Limb (tissue), 2 donors: ENCODE measurements at regions not wholly inside any gene's neighbourhood (a gene's known extent, or its start where the extent isn't known, plus 50 kb on each side); places are given as distances from the start of the nearest gene placed in this dataset.
"Not testable (repeated sequence)": the region's sequence is repeated elsewhere in the genome, so short reads cannot be mapped to it uniquely, and the experiment has no call there.

Source experiments
- DNase-seq, 2 donors: peaks; one replicate each; pipeline ENCODE4 v3.0.0-alpha.2; 2016; ENCODE audit errors: extremely low spot score in 2 of 2

GRCh38 chr21:35504277-35504676, 455.2 kb upstream of the RUNX1 start:
- DNase-seq: no peak

DNA sequence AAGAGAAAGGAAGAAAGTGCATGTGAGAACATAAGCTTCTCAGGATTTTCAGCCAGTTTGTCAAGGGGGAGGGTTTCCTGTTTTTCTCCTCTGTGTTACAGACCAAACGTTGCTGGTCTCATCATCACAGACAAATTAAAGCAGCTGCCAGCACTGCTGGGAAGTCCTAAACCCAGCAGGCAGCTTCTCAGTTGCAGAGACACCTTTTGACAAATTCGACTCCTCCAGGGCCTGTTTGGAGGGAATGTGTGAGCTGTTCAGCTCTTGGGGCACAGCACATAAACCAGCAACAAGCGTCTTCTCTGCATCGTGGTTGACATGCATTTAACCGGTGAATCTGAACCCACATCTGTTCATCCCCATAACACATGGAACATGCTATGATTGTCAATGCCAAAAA, 454.6 kb upstream of the RUNX1 start:
- no peak for DNase-seq

DNA sequence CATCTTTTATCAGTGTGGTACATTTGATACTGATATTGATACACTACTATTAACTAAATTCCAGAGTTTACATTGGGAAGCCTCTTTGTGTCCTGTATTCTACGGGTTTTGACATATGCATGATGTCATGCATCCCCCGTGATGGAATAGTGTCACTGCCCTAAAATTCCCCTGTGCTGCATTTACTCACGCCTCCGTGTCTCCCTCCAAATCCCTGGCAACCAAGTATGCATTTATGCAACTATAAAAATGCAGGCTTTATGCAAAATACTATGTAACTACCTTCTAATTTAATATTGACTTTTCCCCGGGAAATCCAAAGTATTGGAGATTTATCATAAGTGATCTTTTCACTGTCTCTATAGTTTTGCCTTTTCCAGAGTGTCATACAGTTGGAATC, 453.7 kb upstream of the RUNX1 start:
- DNase-seq: no peak

DNA sequence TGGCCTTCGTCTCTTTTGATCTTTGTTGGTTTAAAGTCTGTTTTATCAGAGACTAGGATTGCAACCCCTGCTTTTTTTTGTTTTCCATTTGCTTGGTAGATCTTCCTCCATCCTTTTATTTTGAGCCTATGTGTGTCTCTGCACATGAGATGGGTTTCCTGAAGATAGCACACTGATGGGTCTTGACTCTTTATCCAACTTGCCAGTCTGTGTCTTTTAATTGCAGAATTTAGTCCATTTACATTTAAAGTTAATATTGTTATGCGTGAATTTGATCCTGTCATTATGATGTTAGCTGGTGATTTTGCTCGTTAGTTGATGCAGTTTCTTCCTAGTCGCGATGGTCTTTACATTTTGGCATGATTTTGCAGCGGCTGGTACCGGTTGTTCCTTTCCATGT, 448.4 kb upstream of the RUNX1 start:
- DNase-seq: not testable (repeated sequence)

DNA sequence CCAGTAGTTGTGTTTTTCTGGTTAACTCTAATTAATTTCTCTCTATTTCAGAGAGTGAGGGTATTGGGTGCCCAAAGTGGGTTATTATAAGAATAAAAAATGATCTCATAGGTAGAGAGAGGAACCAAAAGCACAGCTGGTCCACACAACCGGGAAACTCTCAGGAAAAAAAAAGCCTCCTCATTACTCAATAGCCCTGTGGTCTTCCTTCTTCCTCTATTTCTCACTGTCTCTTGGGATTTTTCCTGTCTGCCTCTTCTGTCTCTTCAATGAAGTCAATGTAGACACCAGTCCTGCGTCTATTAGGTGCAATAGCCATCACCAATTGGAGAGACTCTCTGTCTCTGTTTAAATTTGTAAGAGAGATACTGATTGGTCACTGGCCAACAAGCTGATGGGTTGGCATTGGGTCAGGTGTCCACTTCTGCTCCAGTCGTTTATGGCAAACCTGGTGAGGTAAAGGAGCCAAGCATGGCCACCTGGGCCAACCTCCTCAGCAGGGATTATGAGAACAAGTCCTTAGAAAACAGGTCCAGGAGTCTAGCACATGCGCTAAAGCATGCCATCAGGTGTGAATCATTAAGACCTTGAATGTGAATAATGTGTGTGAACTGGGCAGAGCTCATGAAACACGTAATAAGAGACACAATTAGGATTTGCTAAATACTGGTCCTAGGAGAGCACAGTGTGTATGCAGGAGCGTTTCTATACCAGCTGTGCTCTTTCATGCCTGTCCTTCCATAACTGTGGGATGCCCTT, 443.0 kb upstream of the RUNX1 start:
- DNase-seq: no peak

DNA sequence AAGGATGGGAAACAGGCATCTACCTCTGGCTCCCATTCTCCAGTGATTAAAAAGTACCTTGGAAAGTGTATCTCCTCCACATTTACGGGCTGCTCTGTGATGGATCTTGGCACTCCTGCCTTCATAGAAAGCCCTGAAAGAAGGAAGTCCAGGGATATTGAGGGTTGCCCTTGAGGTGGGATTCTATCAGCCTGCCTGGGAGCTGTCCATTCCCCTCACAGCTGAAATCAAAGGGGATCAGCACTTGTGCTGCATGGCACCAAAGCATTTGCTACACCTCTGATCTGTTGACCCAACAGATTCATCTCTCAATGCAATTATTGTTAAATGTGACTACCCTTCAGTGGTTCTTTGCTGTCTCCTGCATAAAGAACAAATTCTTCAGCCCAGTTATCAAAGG, 442.0 kb upstream of the RUNX1 start:
- no peak for DNase-seq

GRCh38 chr21:35489389-35489980, 440.4 kb upstream of the RUNX1 start:
- DNase-seq: no peak

DNA sequence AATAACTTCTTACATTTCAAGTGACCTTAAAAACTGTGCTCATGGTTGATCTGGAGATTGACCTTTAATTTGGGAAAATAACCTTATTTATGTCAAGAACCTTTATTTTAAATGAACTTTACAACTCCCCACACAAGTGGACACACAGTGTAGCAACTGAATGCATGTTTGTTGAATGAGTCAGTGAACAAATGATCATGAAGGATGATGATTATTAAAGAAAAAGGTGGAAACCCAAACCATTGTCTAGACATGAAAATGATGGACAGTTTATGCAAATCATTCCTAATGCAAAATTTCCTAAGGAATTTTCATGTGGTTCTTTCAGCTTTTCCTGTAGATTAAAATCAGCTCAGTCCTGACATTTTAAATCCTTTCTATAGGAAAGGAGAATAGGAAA, 439.8 kb upstream of the RUNX1 start:
- DNase-seq: no peak

DNA sequence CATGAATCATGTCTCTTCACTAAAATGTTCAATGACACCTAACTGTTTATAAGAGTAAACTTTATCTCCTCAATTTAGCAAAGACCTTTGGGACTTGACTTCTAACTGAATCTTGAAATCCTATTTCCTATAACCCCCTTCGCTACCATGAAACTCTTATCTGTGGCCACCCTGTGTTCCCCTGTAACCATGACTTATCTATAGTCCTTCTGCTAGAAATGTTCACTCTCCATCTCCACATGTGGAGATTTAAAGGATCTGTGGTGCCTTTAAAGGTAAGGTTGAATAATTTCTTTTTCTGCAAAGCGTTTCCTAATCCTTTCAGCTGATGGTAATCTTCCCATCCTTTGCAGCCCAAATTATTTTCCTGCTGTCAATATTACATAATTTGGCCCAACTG, 436.3 kb upstream of the RUNX1 start:
- no peak for DNase-seq

DNA sequence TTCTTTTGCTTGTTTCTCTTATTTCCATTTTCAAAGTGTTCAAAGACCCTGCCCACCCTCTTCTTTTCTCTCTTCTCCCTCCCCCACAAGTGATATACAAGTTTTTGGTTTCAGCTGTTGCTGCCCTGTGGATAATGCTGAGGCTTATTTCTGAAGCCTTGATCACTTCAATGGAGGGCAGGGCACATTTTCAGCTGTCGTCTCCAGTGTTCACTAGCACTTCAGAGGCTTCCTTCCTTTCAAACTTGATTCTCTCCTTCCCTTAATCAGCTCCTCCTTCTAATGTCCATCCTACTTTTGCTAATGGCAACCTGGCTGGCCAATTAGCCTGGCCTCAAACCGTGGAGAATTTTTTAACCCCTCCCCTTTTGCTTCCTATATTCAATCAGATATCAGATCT, 435.7 kb upstream of the RUNX1 start:
- DNase-seq: no peak

DNA sequence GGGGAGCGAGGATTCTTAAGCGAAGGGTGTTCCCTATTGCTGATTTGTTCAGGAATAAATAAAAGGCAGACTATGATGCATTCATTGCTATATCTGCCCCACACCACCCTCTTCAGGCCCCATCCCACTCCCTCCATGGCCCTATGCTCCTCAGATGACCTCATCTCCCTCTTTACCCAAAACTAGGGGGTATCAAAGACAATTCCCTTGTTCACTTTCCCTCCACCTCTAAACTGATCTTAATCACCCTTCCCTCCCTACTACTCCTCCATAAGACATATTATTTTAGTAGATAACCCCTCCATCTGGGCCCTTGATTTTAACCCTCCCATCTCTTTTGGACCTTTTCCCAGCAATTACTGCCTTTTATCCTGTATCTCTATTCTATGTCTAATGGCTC, 434.9 kb upstream of the RUNX1 start:
- no peak for DNase-seq

GRCh38 chr21:35482933-35483662, 434.0 kb upstream of the RUNX1 start:
- DNase-seq: no peak

- DNase-seq: no peak
These were observed 433.0 kb upstream of the RUNX1 start for GRCh38 chr21:35482096-35482495.

GRCh38 chr21:35481005-35481404, 431.9 kb upstream of the RUNX1 start:
- no peak for DNase-seq

GRCh38 chr21:35479529-35479928, 430.4 kb upstream of the RUNX1 start:
- DNase-seq: no peak

DNA sequence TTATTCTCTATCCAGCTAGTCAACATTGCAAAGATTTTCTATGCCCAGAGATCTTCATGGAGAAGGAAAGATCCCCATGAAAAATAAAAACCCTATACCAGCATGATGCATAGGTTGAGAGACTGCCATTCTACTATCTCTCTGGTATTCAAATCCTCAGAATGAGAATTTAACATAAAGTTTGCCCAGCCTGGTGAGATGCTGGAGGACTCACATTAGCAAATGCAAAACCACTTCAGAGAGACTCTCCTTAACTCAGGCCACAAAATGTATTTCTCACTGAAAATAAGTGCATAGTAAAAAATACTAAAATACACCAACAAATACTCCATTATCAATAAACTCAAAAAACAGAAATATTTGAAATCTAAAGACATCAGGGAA, 430.0 kb upstream of the RUNX1 start:
- DNase-seq: no peak

- DNase-seq: no peak
These were observed 429.3 kb upstream of the RUNX1 start for GRCh38 chr21:35478161-35479064.

DNA sequence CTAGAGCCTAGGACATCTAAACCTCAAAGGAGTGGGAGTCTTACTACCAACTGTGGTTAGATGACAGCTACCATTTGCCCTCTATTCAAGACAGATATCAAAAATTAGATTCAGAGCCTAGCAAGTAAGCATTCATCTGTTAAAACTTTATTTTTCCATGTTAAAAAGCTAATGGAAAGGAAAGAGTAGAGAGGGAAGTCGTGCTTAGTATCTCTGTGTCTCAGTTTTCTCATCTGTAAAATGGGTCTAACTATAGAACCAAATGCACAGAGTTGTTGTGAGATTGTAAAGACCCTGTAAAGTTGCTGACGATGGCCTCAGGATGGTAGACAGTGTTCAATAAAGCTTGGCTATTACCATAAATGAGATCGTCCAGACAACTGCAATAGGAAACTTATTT, 428.5 kb upstream of the RUNX1 start:
- DNase-seq: no peak

- DNase-seq: peak in 1 of 2 donors; percentile 6
These were observed 427.7 kb upstream of the RUNX1 start for GRCh38 chr21:35476621-35477395.

DNA sequence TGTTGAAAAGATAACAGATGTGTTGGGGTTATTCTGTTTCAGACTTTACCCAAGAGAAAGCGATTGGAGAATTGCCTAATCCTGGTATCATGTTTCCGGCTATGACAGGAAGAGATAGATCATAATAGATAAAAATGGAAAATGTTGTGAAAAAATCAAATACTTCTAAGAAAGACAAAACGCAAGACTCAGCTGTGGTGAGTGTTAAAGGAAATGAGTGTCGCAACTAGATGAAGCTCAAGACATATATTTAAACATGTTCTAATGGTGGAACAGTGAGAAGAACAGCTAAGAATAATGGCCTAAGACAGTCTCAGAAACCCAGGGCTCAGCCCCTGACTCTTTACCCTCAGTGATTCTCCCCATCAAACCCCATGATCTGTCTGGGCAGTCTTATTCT, 426.7 kb upstream of the RUNX1 start:
- peak in 1 of 2 donors; percentile 10 for DNase-seq

- no peak for DNase-seq
These were observed 425.9 kb upstream of the RUNX1 start for GRCh38 chr21:35475009-35475408.
